ENCODE measurements at regions not wholly inside any gene's neighbourhood (a gene's known extent, or its start where the extent isn't known, plus 50 kb on each side); places are given as distances from the start of the nearest gene placed in this dataset.

DNA sequence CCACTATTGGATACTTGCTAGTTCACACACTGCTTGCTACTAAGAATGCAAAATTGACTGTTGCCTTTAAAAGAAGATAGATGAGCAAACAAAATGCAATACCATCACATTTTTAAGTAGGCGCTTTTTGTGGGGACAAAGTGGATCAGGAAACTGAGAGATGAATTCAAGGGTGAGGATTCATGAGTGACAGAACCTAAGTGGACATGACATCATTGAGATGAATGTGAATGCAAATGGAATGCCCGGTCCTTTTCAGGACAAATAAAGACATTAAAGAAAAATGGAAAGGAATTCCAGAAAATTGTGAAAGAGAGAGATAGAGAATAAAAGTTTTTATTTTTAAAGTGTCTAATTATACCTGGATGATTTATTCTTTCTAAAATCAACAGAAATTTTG lies 106.3 kb upstream of the AKR1E2 start:
- H3K4me3 ChIP-seq (ENCODE audit: low read depth in 2 of 2, low read length in 2 of 2) = no peak overlapping the region
- intact Hi-C loops (cut with micrococcal nuclease; ENCODE audit: unreplicated experiment) (no loop called here), in situ Hi-C loops (cut with HindIII; ENCODE audit: low pct_unique_long_range_greater_than_20kb, low sequenced_read_pairs) (no loop called here)
- H3K36me3 ChIP-seq (ENCODE audit: control insufficient read depth, insufficient read depth, low read length) = no peaks in the 10 kb centered on the region; the same call in 1 of the 2 replicates
- TF ChIP-seq POLR2AphosphoS5 (IDR thresholded peaks at IDR 0.05; ENCODE audit: low read depth, low read length) = no peak
- no peak for TF ChIP-seq TCF7L2 (IDR thresholded peaks at IDR 0.05; ENCODE audit: low read depth, low read length)
- TF ChIP-seq SIN3A (IDR thresholded peaks at IDR 0.05; ENCODE audit: borderline replicate concordance, insufficient read depth, low read depth, low read length) = no peak
- TF ChIP-seq, protein P1, sequence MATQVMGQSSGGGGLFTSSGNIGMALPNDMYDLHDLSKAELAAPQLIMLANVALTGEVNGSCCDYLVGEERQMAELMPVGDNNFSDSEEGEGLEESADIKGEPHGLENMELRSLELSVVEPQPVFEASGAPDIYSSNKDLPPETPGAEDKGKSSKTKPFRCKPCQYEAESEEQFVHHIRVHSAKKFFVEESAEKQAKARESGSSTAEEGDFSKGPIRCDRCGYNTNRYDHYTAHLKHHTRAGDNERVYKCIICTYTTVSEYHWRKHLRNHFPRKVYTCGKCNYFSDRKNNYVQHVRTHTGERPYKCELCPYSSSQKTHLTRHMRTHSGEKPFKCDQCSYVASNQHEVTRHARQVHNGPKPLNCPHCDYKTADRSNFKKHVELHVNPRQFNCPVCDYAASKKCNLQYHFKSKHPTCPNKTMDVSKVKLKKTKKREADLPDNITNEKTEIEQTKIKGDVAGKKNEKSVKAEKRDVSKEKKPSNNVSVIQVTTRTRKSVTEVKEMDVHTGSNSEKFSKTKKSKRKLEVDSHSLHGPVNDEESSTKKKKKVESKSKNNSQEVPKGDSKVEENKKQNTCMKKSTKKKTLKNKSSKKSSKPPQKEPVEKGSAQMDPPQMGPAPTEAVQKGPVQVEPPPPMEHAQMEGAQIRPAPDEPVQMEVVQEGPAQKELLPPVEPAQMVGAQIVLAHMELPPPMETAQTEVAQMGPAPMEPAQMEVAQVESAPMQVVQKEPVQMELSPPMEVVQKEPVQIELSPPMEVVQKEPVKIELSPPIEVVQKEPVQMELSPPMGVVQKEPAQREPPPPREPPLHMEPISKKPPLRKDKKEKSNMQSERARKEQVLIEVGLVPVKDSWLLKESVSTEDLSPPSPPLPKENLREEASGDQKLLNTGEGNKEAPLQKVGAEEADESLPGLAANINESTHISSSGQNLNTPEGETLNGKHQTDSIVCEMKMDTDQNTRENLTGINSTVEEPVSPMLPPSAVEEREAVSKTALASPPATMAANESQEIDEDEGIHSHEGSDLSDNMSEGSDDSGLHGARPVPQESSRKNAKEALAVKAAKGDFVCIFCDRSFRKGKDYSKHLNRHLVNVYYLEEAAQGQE (IDR thresholded peaks at IDR 0.05; ENCODE audit: insufficient read depth in 1 of 2, low read depth in 2 of 2, low read length in 1 of 2) = no peak
- no peaks in the 10 kb centered on the region for H3K4me1 ChIP-seq (ENCODE audit: control insufficient read depth, insufficient read depth, low read length)
- CTCF ChIA-PET = no interaction called here
- peak overlapping the region; percentile 44; the same call in 1 of the 2 replicates for H3K27ac ChIP-seq (ENCODE audit: low read length)
- H3K9me3 ChIP-seq (ENCODE audit: control insufficient read depth, insufficient read depth, low read depth, low read length) = peaks cover 47% of the 10 kb centered on the region
- no peak for ATAC-seq
- H3K27me3 ChIP-seq (ENCODE audit: control insufficient read depth, insufficient read depth, low read length) = no peaks in the 10 kb centered on the region
- DNase-seq (ENCODE audit: low read depth, low spot score) = no peak
- POLR2A ChIA-PET = no interaction called here
- no TSS peak for BruUV-seq (replicated peaks)

DNA sequence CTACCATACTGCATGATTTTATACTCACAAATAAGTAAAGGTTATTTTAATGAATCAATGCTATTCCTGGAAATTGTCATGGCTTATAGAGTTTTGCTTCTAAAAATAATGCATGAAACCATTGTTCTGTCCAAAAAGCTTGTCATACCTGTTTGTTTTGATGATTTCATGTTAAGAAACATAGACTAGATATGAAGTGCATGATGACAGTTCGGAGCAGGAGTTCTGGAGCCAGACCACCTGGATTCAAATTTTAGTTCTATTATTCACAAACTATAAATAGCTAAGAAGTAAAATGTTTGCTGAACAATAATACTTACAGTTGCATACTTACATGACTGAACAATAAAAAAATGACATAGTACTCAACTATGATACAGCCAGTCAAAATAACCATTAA lies 107.0 kb upstream of the AKR1E2 start:
- POLR2A ChIA-PET = no interaction called here
- no peaks in the 10 kb centered on the region for H3K4me1 ChIP-seq (ENCODE audit: control insufficient read depth, insufficient read depth, low read length)
- CTCF ChIA-PET = no interaction called here
- no peak for ATAC-seq
- H3K4me3 ChIP-seq (ENCODE audit: low read depth in 2 of 2, low read length in 2 of 2) = no peak overlapping the region
- intact Hi-C loops (cut with micrococcal nuclease; ENCODE audit: unreplicated experiment) (no loop called here), in situ Hi-C loops (cut with HindIII; ENCODE audit: low pct_unique_long_range_greater_than_20kb, low sequenced_read_pairs) (no loop called here)
- no peaks in the 10 kb centered on the region; the same call in 1 of the 2 replicates for H3K36me3 ChIP-seq (ENCODE audit: control insufficient read depth, insufficient read depth, low read length)
- H3K27ac ChIP-seq (ENCODE audit: low read length) = no peak overlapping the region
- DNase-seq (ENCODE audit: low read depth, low spot score) = no peak
- no peaks in the 10 kb centered on the region for H3K27me3 ChIP-seq (ENCODE audit: control insufficient read depth, insufficient read depth, low read length)
- no peak for TF ChIP-seq SIN3A (IDR thresholded peaks at IDR 0.05; ENCODE audit: borderline replicate concordance, insufficient read depth, low read depth, low read length)
- no peak for TF ChIP-seq TCF7L2 (IDR thresholded peaks at IDR 0.05; ENCODE audit: low read depth, low read length)
- TF ChIP-seq, protein P1 (IDR thresholded peaks at IDR 0.05; ENCODE audit: insufficient read depth in 1 of 2, low read depth in 2 of 2, low read length in 1 of 2) = no peak
- TF ChIP-seq, protein P2, sequence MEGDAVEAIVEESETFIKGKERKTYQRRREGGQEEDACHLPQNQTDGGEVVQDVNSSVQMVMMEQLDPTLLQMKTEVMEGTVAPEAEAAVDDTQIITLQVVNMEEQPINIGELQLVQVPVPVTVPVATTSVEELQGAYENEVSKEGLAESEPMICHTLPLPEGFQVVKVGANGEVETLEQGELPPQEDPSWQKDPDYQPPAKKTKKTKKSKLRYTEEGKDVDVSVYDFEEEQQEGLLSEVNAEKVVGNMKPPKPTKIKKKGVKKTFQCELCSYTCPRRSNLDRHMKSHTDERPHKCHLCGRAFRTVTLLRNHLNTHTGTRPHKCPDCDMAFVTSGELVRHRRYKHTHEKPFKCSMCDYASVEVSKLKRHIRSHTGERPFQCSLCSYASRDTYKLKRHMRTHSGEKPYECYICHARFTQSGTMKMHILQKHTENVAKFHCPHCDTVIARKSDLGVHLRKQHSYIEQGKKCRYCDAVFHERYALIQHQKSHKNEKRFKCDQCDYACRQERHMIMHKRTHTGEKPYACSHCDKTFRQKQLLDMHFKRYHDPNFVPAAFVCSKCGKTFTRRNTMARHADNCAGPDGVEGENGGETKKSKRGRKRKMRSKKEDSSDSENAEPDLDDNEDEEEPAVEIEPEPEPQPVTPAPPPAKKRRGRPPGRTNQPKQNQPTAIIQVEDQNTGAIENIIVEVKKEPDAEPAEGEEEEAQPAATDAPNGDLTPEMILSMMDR (IDR thresholded peaks at IDR 0.05) = no peak
- TF ChIP-seq POLR2AphosphoS5 (IDR thresholded peaks at IDR 0.05; ENCODE audit: low read depth, low read length) = no peak
- no TSS peak for BruUV-seq (replicated peaks)
- H3K9me3 ChIP-seq (ENCODE audit: control insufficient read depth, insufficient read depth, low read depth, low read length) = peaks cover 41% of the 10 kb centered on the region

Data from Panc1 (cell line).